ENCODE measurements at regions not wholly inside any gene's neighbourhood (a gene's known extent, or its start where the extent isn't known, plus 50 kb on each side); places are given as distances from the start of the nearest gene placed in this dataset.

- no peak overlapping the region for H3K14ac ChIP-seq (ENCODE audit: insufficient read length)
- H3K4ac ChIP-seq (replicated peaks; ENCODE audit: insufficient read length, low read depth, low read length): no peak overlapping the region
- H3K36me3 ChIP-seq (ENCODE audit: control insufficient read depth in 2 of 4, insufficient read depth in 4 of 4, low read length in 3 of 4): no peaks in the 10 kb centered on the region
- H3K27me3 ChIP-seq (replicated peaks in 1 of 4; ENCODE audit: control insufficient read depth in 3 of 4, extremely low read depth in 1 of 4, insufficient read depth in 3 of 4, low read length in 3 of 4): no peaks in the 10 kb centered on the region
- DNase-seq (ENCODE audit: low read depth in 1 of 2, low spot score in 2 of 2): no peak
- H2BK20ac ChIP-seq (ENCODE audit: low read length): no peak overlapping the region
- no peaks in the 10 kb centered on the region for H3K9me3 ChIP-seq (ENCODE audit: insufficient read depth in 2 of 2, low read depth in 1 of 2, low read length in 1 of 2)
- no peaks in the 10 kb centered on the region for H3K23me2 ChIP-seq (ENCODE audit: low read depth, low read length)
- no peaks in the 10 kb centered on the region for H3K79me2 ChIP-seq (ENCODE audit: control insufficient read depth in 1 of 2, insufficient read depth in 2 of 2, low read length in 2 of 2)
- POLR2A ChIA-PET (ENCODE audit: partially characterized antibody): no interaction called here
- H4K91ac ChIP-seq (replicated peaks; ENCODE audit: insufficient read length, low read length): no peak overlapping the region
- H3K4me1 ChIP-seq (replicated peaks in 1 of 4; ENCODE audit: control insufficient read depth in 3 of 4, insufficient read depth in 4 of 4, low read length in 3 of 4): no peaks in the 10 kb centered on the region
- FAIRE-seq: no peak
- no peak overlapping the region for H2BK120ac ChIP-seq (replicated peaks; ENCODE audit: low read depth, low read length)
- no peak overlapping the region for H3K18ac ChIP-seq (ENCODE audit: extremely low read depth, low read length)
- no peak overlapping the region for H4K8ac ChIP-seq (ENCODE audit: extremely low read depth, insufficient read depth, low read length)
- CTCF ChIA-PET (ENCODE audit: partially characterized antibody): no interaction called here
- H3K23ac ChIP-seq (ENCODE audit: insufficient read length): no peak overlapping the region
- no peak overlapping the region for H3K56ac ChIP-seq (replicated peaks; ENCODE audit: insufficient read length, low read depth, low read length)
- no peak overlapping the region for H3K4me2 ChIP-seq (ENCODE audit: insufficient read depth in 1 of 2, low read depth in 2 of 2, low read length in 2 of 2)
- H3K4me3 ChIP-seq (ENCODE audit: extremely low read depth in 1 of 4, insufficient read depth in 2 of 4, low read depth in 3 of 4, low read length in 4 of 4): no peak overlapping the region
- no peak overlapping the region for H2BK12ac ChIP-seq (ENCODE audit: low read depth, low read length)
- no peak overlapping the region for H2BK15ac ChIP-seq (ENCODE audit: low read length)
- H4K5ac ChIP-seq (ENCODE audit: insufficient read length, low read depth, low read length): no peak overlapping the region
- no peaks in the 10 kb centered on the region for H4K20me1 ChIP-seq (replicated peaks in 1 of 2; ENCODE audit: control insufficient read depth in 1 of 2, insufficient read depth in 2 of 2, low read length in 2 of 2)
- no peak overlapping the region for H2AFZ ChIP-seq (ENCODE audit: low read length)
- H3K79me1 ChIP-seq (ENCODE audit: low read depth, low read length): no peaks in the 10 kb centered on the region
- no peak overlapping the region for H2AK5ac ChIP-seq (ENCODE audit: low read depth, low read length)
- 83% methylated on average over 3 of the region's 3 CpGs; no CpG with 5 or more reads in 1 of the 2 experiments for WGBS, 2 experiments (ENCODE audit: extremely low coverage in 1 of 2, insufficient coverage in 1 of 2, insufficient read length in 1 of 2, insufficient replicate concordance in 2 of 2, low coverage in 1 of 2, low lambda C conversion rate in 2 of 2, missing lambda C conversion rate in 1 of 2)
- H2BK5ac ChIP-seq (ENCODE audit: low read depth, low read length): no peak overlapping the region
- H3K9ac ChIP-seq (replicated peaks in 1 of 4; ENCODE audit: extremely low read depth in 1 of 4, low read depth in 3 of 4, low read length in 3 of 4): no peak overlapping the region
- H3K27ac ChIP-seq (ENCODE audit: low read depth, low read length): no peak overlapping the region
- TF ChIP-seq MAFK (IDR thresholded peaks at IDR 0.05; ENCODE audit: low read depth, low read length) (no peak), CREB1 (IDR thresholded peaks at IDR 0.05) (no peak), EGR1 (IDR thresholded peaks at IDR 0.05; ENCODE audit: borderline replicate concordance, low read depth, low read length) (no peak), KDM5A (IDR thresholded peaks at IDR 0.05; ENCODE audit: low read length) (no peak), EP300 (IDR thresholded peaks at IDR 0.05; ENCODE audit: borderline replicate concordance in 1 of 2, low read depth in 2 of 2, low read length in 2 of 2) (no peak), CBX8 (IDR thresholded peaks at IDR 0.05; ENCODE audit: borderline replicate concordance, low read depth, low read length) (no peak), HDAC6 (IDR thresholded peaks at IDR 0.05; ENCODE audit: low read depth, low read length) (no peak), KDM1A (IDR thresholded peaks at IDR 0.05; ENCODE audit: borderline replicate concordance, low read length) (no peak), YY1 (IDR thresholded peaks at IDR 0.05; ENCODE audit: low read depth, low read length) (no peak)
Measured at GRCh38 chr6:120248451-120248850, 898.9 kb upstream of the MAN1A1 start.
